ENCODE measurements at regions not wholly inside any gene's neighbourhood (a gene's known extent, or its start where the extent isn't known, plus 50 kb on each side); places are given as distances from the start of the nearest gene placed in this dataset.

DNA sequence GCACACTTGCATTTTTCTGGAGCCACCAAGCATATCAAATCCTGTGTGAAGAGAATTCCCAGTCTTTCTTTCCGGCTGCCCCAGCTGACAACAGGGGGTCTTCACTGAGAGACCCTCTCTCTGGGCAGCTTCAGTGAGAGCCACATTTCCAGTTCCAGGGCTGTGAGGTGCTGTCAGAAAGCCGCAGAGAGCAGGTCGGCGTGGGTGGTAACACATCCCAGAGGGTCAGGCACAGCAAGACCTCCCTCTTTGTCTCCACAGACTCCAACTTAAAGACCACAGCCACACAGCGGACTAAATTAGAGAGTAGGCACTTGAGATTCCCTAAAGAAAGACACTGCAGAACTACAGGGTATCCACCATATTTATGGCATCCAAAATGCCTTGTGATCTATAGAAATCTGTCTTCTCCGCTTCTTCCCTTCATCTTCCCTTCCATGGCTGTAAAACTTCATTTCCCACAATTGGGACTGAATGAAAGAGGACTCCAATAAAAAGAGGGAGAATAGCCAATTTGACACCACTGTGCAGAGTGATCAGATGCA is 116.0 kb upstream of the C7orf33 start:
- TF ChIP-seq, protein P1, sequence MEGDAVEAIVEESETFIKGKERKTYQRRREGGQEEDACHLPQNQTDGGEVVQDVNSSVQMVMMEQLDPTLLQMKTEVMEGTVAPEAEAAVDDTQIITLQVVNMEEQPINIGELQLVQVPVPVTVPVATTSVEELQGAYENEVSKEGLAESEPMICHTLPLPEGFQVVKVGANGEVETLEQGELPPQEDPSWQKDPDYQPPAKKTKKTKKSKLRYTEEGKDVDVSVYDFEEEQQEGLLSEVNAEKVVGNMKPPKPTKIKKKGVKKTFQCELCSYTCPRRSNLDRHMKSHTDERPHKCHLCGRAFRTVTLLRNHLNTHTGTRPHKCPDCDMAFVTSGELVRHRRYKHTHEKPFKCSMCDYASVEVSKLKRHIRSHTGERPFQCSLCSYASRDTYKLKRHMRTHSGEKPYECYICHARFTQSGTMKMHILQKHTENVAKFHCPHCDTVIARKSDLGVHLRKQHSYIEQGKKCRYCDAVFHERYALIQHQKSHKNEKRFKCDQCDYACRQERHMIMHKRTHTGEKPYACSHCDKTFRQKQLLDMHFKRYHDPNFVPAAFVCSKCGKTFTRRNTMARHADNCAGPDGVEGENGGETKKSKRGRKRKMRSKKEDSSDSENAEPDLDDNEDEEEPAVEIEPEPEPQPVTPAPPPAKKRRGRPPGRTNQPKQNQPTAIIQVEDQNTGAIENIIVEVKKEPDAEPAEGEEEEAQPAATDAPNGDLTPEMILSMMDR (IDR thresholded peaks at IDR 0.05), result no peak
- TF ChIP-seq POLR2A (IDR thresholded peaks at IDR 0.05), result no peak
